SK-N-DZ (cell line): ENCODE measurements at regions not wholly inside any gene's neighbourhood (a gene's known extent, or its start where the extent isn't known, plus 50 kb on each side); places are given as distances from the start of the nearest gene placed in this dataset.

Experiments used
- DNase-seq: peaks from one replicate; pipeline ENCODE4 v3.0.0-alpha.2; 2015; ENCODE audit warnings: low spot score

- DNase-seq = no peak
These were observed 488.5 kb upstream of the MDFIC2 start for GRCh38 chr3:70800951-70801350.

GRCh38 chr3:70789878-70790277, 477.4 kb upstream of the MDFIC2 start:
- DNase-seq = no peak

GRCh38 chr3:70780790-70781189, 468.4 kb upstream of the MDFIC2 start:
- DNase-seq = no peak

- no peak for DNase-seq
These were observed 466.9 kb upstream of the MDFIC2 start for GRCh38 chr3:70779296-70779695.

GRCh38 chr3:70776081-70776480, 463.6 kb upstream of the MDFIC2 start:
- DNase-seq = no peak

- DNase-seq = no peak
These were observed 462.8 kb upstream of the MDFIC2 start for GRCh38 chr3:70775257-70775656.

GRCh38 chr3:70774641-70775040, 462.2 kb upstream of the MDFIC2 start:
- DNase-seq = no peak

GRCh38 chr3:70771426-70772147, 459.1 kb upstream of the MDFIC2 start:
- DNase-seq = no peak

- no peak for DNase-seq
These were observed 458.2 kb upstream of the MDFIC2 start for GRCh38 chr3:70770650-70771049.

GRCh38 chr3:70766301-70766700, 453.9 kb upstream of the MDFIC2 start:
- DNase-seq = no peak

GRCh38 chr3:70763894-70764293, 451.5 kb upstream of the MDFIC2 start:
- DNase-seq = no peak

- DNase-seq = no peak
These were observed 445.2 kb upstream of the MDFIC2 start for GRCh38 chr3:70757658-70758057.

GRCh38 chr3:70755526-70755925, 443.1 kb upstream of the MDFIC2 start:
- DNase-seq = no peak

- DNase-seq = no peak
These were observed 441.9 kb upstream of the MDFIC2 start for GRCh38 chr3:70754314-70754713.

- DNase-seq = no peak
These were observed 441.1 kb upstream of the MDFIC2 start for GRCh38 chr3:70753572-70753971.

GRCh38 chr3:70752051-70752450, 439.6 kb upstream of the MDFIC2 start:
- no peak for DNase-seq

- DNase-seq = no peak
These were observed 436.7 kb upstream of the MDFIC2 start for GRCh38 chr3:70749122-70749521.

- DNase-seq = no peak
These were observed 436.2 kb upstream of the MDFIC2 start for GRCh38 chr3:70748593-70748992.

GRCh38 chr3:70747847-70748246, 435.4 kb upstream of the MDFIC2 start:
- no peak for DNase-seq

- no peak for DNase-seq
These were observed 432.1 kb upstream of the MDFIC2 start for GRCh38 chr3:70744536-70744935.

- DNase-seq = no peak
These were observed 431.3 kb upstream of the MDFIC2 start for GRCh38 chr3:70743754-70744153.

- no peak for DNase-seq
These were observed 429.6 kb upstream of the MDFIC2 start for GRCh38 chr3:70742081-70742480.

- no peak for DNase-seq
These were observed 428.4 kb upstream of the MDFIC2 start for GRCh38 chr3:70740872-70741271.

- DNase-seq = no peak
These were observed 427.6 kb upstream of the MDFIC2 start for GRCh38 chr3:70740071-70740470.
